Hematopoietic multipotent progenitor cell treated with erythropoietin and hydrocortisone succinate and interleukin-3 and kit ligand, for 6 days (in vitro differentiated cells): ENCODE measurements at regions not wholly inside any gene's neighbourhood (a gene's known extent, or its start where the extent isn't known, plus 50 kb on each side); places are given as distances from the start of the nearest gene placed in this dataset.

Experiments used
- DNase-seq: peaks from one replicate; pipeline ENCODE4 v3.0.0-alpha.2; 2015

- DNase-seq = no peak
Observed at GRCh38 chr10:60663850-60664249, 114.4 kb upstream of the CDK1 start.

- DNase-seq = peak; percentile 63
Observed at GRCh38 chr10:60662917-60663614, 115.2 kb upstream of the CDK1 start.

- DNase-seq = no peak
Observed at GRCh38 chr10:60661637-60662036, 116.6 kb upstream of the CDK1 start.

GRCh38 chr10:60660625-60661024, 117.7 kb upstream of the CDK1 start:
- DNase-seq = no peak

- peak; percentile 18 for DNase-seq
Observed at GRCh38 chr10:60654813-60655464, 123.3 kb upstream of the CDK1 start.

- no peak for DNase-seq
Observed at GRCh38 chr10:60652628-60653027, 125.7 kb upstream of the CDK1 start.

- DNase-seq = no peak
Observed at GRCh38 chr10:60650378-60650800, 127.9 kb upstream of the CDK1 start.

GRCh38 chr10:60649485-60650377, 128.5 kb upstream of the CDK1 start:
- no peak for DNase-seq

- no peak for DNase-seq
Observed at GRCh38 chr10:60648761-60649160, 129.5 kb upstream of the CDK1 start.

GRCh38 chr10:60646966-60647796, 131.1 kb upstream of the CDK1 start:
- DNase-seq = peak; percentile 86

GRCh38 chr10:60645980-60646379, 132.3 kb upstream of the CDK1 start:
- peak; percentile 7 for DNase-seq

GRCh38 chr10:60644436-60645130, 133.7 kb upstream of the CDK1 start:
- DNase-seq = no peak

- DNase-seq = no peak
Observed at GRCh38 chr10:60643874-60644273, 134.4 kb upstream of the CDK1 start.

- DNase-seq = no peak
Observed at GRCh38 chr10:60629332-60629731, 148.9 kb upstream of the CDK1 start.

- DNase-seq = no peak
Observed at GRCh38 chr10:60627778-60628748, 150.2 kb upstream of the CDK1 start.

- no peak for DNase-seq
Observed at GRCh38 chr10:60626037-60626436, 152.2 kb upstream of the CDK1 start.

- no peak for DNase-seq
Observed at GRCh38 chr10:60623627-60624026, 154.7 kb upstream of the CDK1 start.

GRCh38 chr10:60621018-60621417, 157.3 kb upstream of the CDK1 start:
- no peak for DNase-seq

GRCh38 chr10:60618861-60619260, 159.4 kb upstream of the CDK1 start:
- DNase-seq = peak; percentile 16

GRCh38 chr10:60615541-60615940, 162.7 kb upstream of the CDK1 start:
- no peak for DNase-seq

- DNase-seq = no peak
Observed at GRCh38 chr10:60614363-60614762, 163.9 kb upstream of the CDK1 start.
